MCF 10A (cell line): ENCODE measurements at regions not wholly inside any gene's neighbourhood (a gene's known extent, or its start where the extent isn't known, plus 50 kb on each side); places are given as distances from the start of the nearest gene placed in this dataset.

Experiments used
- BruUV-seq: library from RNA; stranded (reverse); fragments of 400-500 nt; replicated peaks from 2 replicates; lab custom pipeline; 2021; lab: Mats Ljungman, UMichigan
- CTCF ChIA-PET: fragments of 300-600 bp; sonication (Branson Sonifier 250); formaldehyde crosslinking; extraction: SDS; loops from one replicate; lab custom pipeline; 2021; ENCODE audit warnings: antibody characterized with exemption, inconsistent platforms; lab: Yijun Ruan, JAX
- POLR2A ChIA-PET: fragments of 300-600, 350-650 bp; sonication (Branson Sonifier 250); formaldehyde crosslinking; extraction: SDS; loops from one replicate; lab custom pipeline; 2020; ENCODE audit warnings: antibody characterized with exemption, inconsistent platforms; lab: Yijun Ruan, JAX
- DNase-seq: peaks from one replicate; pipeline ENCODE4 v3.0.0-alpha.2; 2018; ENCODE audit not compliant: unreplicated experiment
- H3K27ac Mint-ChIP-seq: one replicate; pipeline ENCODE4 v1.8.0; 2022; ENCODE audit warnings: mild to moderate bottlenecking, low read depth, mixed read lengths; ENCODE audit not compliant: unreplicated experiment
- H3K27me3 Mint-ChIP-seq: one replicate; pipeline ENCODE4 v1.8.0; 2022; ENCODE audit warnings: mixed read lengths; ENCODE audit not compliant: insufficient read depth, unreplicated experiment
- H3K36me3 Mint-ChIP-seq: one replicate; pipeline ENCODE4 v1.8.0; 2022; ENCODE audit warnings: mild to moderate bottlenecking, moderate library complexity, mixed read lengths; ENCODE audit not compliant: insufficient read depth, unreplicated experiment
- H3K4me1 Mint-ChIP-seq: one replicate; pipeline ENCODE4 v1.8.0; 2022; ENCODE audit warnings: mixed read lengths; ENCODE audit not compliant: insufficient read depth, unreplicated experiment
- H3K4me3 Mint-ChIP-seq: one replicate; pipeline ENCODE4 v1.8.0; 2022; ENCODE audit warnings: mild to moderate bottlenecking, moderate library complexity, mixed read lengths; ENCODE audit not compliant: unreplicated experiment
- H3K9me3 Mint-ChIP-seq: one replicate; pipeline ENCODE4 v1.8.0; 2022; ENCODE audit warnings: mixed read lengths; ENCODE audit not compliant: unreplicated experiment
- CTCF ChIP-seq: fragments of 200-600 bp; IDR thresholded peaks from one replicate; pipeline ENCODE4 v1.8.0; 2022; ENCODE audit warnings: antibody characterized with exemption, mild to moderate bottlenecking; ENCODE audit not compliant: unreplicated experiment
- intact Hi-C: fragments of 100-400 bp; cut with micrococcal nuclease; formaldehyde crosslinking; loops from 2 replicates; pipeline ENCODE4 v1.14.1; 2022

DNA sequence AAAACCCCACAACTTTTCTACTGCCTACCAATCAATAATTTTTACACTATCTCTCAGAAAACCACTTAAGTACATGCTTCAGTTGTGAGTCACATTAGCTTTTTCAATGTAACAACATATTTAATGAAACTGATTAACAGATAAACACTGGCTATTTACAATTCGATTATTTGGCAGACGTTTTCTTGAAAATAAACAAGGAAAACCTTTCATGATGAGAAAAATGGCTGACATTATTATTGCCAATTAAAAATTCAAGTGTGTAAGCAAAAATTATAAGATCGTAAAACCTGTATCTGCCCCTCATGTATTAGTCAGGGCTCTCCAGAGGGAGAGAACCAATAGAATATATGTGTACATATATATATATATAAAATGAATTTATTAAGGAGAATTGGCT is 1555.5 kb upstream of the IGFBP7 start:
- Mint-ChIP-seq H3K36me3 (no peaks in the 10 kb centered on the region), H3K27ac (no peak overlapping the region), H3K4me3 (no peak overlapping the region), H3K27me3 (no peaks in the 10 kb centered on the region), H3K4me1 (peaks cover 11% of the 10 kb centered on the region), H3K9me3 (peaks cover 6% of the 10 kb centered on the region)
- ChIA-PET CTCF (no interaction called here), POLR2A (no interaction called here)
- BruUV-seq: no TSS peak
- DNase-seq: no peak
- intact Hi-C loops: no loop called here
- no peak for TF ChIP-seq CTCF

GRCh38 chr4:58658701-58659100 is 1548.5 kb upstream of the IGFBP7 start:
- POLR2A ChIA-PET: no interaction called here
- intact Hi-C loops: no loop called here
- CTCF ChIA-PET: no interaction called here
- DNase-seq: no peak
- no peaks in the 10 kb centered on the region for H3K27me3 Mint-ChIP-seq
- no peaks in the 10 kb centered on the region for H3K4me1 Mint-ChIP-seq
- H3K9me3 Mint-ChIP-seq: peaks cover 6% of the 10 kb centered on the region
- no peak overlapping the region for H3K4me3 Mint-ChIP-seq
- H3K27ac Mint-ChIP-seq: no peak overlapping the region
- BruUV-seq: no TSS peak
- no peaks in the 10 kb centered on the region for H3K36me3 Mint-ChIP-seq
- TF ChIP-seq CTCF: no peak

DNA sequence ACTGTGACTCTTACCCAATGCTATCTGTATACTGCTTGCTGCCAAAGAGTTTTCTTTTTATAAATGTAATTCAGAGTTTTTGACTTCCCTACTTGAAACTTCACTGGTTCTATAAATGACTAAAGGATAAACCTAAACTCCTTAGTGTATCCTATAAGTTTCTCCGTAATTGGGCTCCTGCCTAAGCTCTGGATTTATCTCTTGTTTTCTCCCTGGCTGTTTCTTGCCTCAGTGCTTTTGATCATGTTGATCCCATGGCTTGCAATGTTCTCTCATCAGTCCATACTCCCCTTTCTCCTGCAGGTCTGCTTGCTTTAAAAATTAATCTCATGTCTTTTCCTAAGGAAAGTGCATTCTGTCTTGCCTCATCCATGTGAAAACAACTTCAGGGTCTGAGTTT is 1543.1 kb upstream of the IGFBP7 start:
- Mint-ChIP-seq H3K27ac (no peak overlapping the region), H3K27me3 (no peaks in the 10 kb centered on the region), H3K9me3 (peaks cover 4% of the 10 kb centered on the region), H3K36me3 (no peaks in the 10 kb centered on the region), H3K4me1 (no peaks in the 10 kb centered on the region), H3K4me3 (no peak overlapping the region)
- no peak for TF ChIP-seq CTCF
- no peak for DNase-seq
- intact Hi-C loops: no loop called here
- no TSS peak for BruUV-seq
- CTCF ChIA-PET: no interaction called here
- POLR2A ChIA-PET: no interaction called here

GRCh38 chr4:58649226-58649625 is 1539.0 kb upstream of the IGFBP7 start:
- no TSS peak for BruUV-seq
- Mint-ChIP-seq H3K9me3 (peaks cover 4% of the 10 kb centered on the region), H3K27ac (no peak overlapping the region), H3K27me3 (no peaks in the 10 kb centered on the region), H3K4me3 (no peak overlapping the region), H3K4me1 (no peaks in the 10 kb centered on the region), H3K36me3 (no peaks in the 10 kb centered on the region)
- ChIA-PET CTCF (no interaction called here), POLR2A (no interaction called here)
- no peak for TF ChIP-seq CTCF
- no peak for DNase-seq
- intact Hi-C loops: no loop called here
